ENCODE measurements at regions not wholly inside any gene's neighbourhood (a gene's known extent, or its start where the extent isn't known, plus 50 kb on each side); places are given as distances from the start of the nearest gene placed in this dataset.

GRCh38 chr17:13321951-13322701 lies 279.6 kb downstream of the HS3ST3A1 start:
- DNase-seq (ENCODE audit: low spot score in 2 of 2, unreplicated experiment in 2 of 2), result no peak
- Mint-ChIP-seq H3K36me3 (no peaks in the 10 kb centered on the region), H3K4me1 (peaks cover 13% of the 10 kb centered on the region), H3K4me3 (no peak overlapping the region), H3K27me3 (ENCODE audit: low read depth) (no peaks in the 10 kb centered on the region), H3K27ac (no peak overlapping the region), H3K9me3 (peaks cover 14% of the 10 kb centered on the region)
- TF ChIP-seq, protein P1, sequence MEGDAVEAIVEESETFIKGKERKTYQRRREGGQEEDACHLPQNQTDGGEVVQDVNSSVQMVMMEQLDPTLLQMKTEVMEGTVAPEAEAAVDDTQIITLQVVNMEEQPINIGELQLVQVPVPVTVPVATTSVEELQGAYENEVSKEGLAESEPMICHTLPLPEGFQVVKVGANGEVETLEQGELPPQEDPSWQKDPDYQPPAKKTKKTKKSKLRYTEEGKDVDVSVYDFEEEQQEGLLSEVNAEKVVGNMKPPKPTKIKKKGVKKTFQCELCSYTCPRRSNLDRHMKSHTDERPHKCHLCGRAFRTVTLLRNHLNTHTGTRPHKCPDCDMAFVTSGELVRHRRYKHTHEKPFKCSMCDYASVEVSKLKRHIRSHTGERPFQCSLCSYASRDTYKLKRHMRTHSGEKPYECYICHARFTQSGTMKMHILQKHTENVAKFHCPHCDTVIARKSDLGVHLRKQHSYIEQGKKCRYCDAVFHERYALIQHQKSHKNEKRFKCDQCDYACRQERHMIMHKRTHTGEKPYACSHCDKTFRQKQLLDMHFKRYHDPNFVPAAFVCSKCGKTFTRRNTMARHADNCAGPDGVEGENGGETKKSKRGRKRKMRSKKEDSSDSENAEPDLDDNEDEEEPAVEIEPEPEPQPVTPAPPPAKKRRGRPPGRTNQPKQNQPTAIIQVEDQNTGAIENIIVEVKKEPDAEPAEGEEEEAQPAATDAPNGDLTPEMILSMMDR (IDR thresholded peaks at IDR 0.05; ENCODE audit: unreplicated experiment), result no peak

- H3K27ac Mint-ChIP-seq, result no peak overlapping the region
Measured at GRCh38 chr17:13320046-13320785, 281.5 kb downstream of the HS3ST3A1 start.

DNA sequence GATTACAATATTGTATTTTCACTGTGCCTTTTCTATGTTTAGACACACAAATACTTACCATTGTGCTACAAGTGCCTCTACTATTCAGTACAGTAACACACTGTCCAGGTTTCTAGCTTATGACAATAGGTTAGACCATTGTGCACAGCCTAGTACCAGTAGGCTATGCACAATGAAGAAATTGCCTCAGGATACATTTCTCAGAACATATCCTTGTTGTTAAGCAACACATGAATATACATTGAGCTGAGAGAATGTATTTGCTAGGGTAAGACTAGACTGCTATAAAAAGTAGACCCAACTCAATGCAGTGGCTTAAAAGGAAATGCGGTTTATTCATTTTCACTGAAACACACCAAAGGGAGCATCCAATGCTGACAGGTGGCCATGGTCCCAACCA lies 285.1 kb downstream of the HS3ST3A1 start:
- Mint-ChIP-seq H3K27ac (no peak overlapping the region), H3K4me1 (no peaks in the 10 kb centered on the region), H3K27me3 (ENCODE audit: low read depth) (no peaks in the 10 kb centered on the region), H3K4me3 (no peak overlapping the region), H3K9me3 (no peaks in the 10 kb centered on the region), H3K36me3 (no peaks in the 10 kb centered on the region)
- DNase-seq (ENCODE audit: low spot score in 2 of 2, unreplicated experiment in 2 of 2), result no peak
- TF ChIP-seq, protein P1 (IDR thresholded peaks at IDR 0.05; ENCODE audit: unreplicated experiment), result no peak

More at GRCh38 chr17:13320046-13320785, 281.5 kb downstream of the HS3ST3A1 start:
- no peaks in the 10 kb centered on the region for H3K4me1 Mint-ChIP-seq
- peaks cover 14% of the 10 kb centered on the region for H3K9me3 Mint-ChIP-seq
- H3K36me3 Mint-ChIP-seq, result no peaks in the 10 kb centered on the region
- no peak for DNase-seq (ENCODE audit: low spot score in 2 of 2, unreplicated experiment in 2 of 2)
- no peak overlapping the region for H3K4me3 Mint-ChIP-seq
- no peaks in the 10 kb centered on the region for H3K27me3 Mint-ChIP-seq (ENCODE audit: low read depth)
- TF ChIP-seq, protein P1 (IDR thresholded peaks at IDR 0.05; ENCODE audit: unreplicated experiment), result no peak

GRCh38 chr17:13311306-13311705 lies 290.4 kb downstream of the HS3ST3A1 start:
- Mint-ChIP-seq H3K9me3 (peaks cover 19% of the 10 kb centered on the region), H3K27ac (no peak overlapping the region), H3K36me3 (peaks cover 12% of the 10 kb centered on the region), H3K4me1 (peaks cover 14% of the 10 kb centered on the region), H3K27me3 (ENCODE audit: low read depth) (no peaks in the 10 kb centered on the region), H3K4me3 (no peak overlapping the region)
- TF ChIP-seq, protein P1 (IDR thresholded peaks at IDR 0.05; ENCODE audit: unreplicated experiment), result no peak
- DNase-seq (ENCODE audit: low spot score in 2 of 2, unreplicated experiment in 2 of 2), result no peak

- peaks cover 14% of the 10 kb centered on the region for H3K4me1 Mint-ChIP-seq
- TF ChIP-seq, protein P1 (IDR thresholded peaks at IDR 0.05; ENCODE audit: unreplicated experiment), result no peak
- H3K4me3 Mint-ChIP-seq, result no peak overlapping the region
- H3K9me3 Mint-ChIP-seq, result peaks cover 19% of the 10 kb centered on the region
- no peaks in the 10 kb centered on the region for H3K27me3 Mint-ChIP-seq (ENCODE audit: low read depth)
- H3K27ac Mint-ChIP-seq, result no peak overlapping the region
- peaks cover 12% of the 10 kb centered on the region for H3K36me3 Mint-ChIP-seq
- DNase-seq (ENCODE audit: low spot score in 2 of 2, unreplicated experiment in 2 of 2), result no peak
Measured at GRCh38 chr17:13310858-13311257, 290.9 kb downstream of the HS3ST3A1 start.
